DOHH2 (cell line): ENCODE measurements at regions not wholly inside any gene's neighbourhood (a gene's known extent, or its start where the extent isn't known, plus 50 kb on each side); places are given as distances from the start of the nearest gene placed in this dataset.

Experiments used
- EZH2phosphoT487 ChIP-seq: fragments of 200-600 bp; sonication (generic); IDR thresholded peaks from 2 replicates; pipeline ENCODE4 v1.6.1; 2017; ENCODE audit warnings: borderline replicate concordance, mild to moderate bottlenecking, antibody characterized with exemption, low read length, moderate library complexity, mixed read lengths
- TF ChIP-seq, protein P1 (sequence below): fragments of 200-600 bp; sonication (generic); IDR thresholded peaks from one replicate; pipeline ENCODE4 v1.5.1; 2014; ENCODE audit warnings: antibody characterized with exemption, mild to moderate bottlenecking, low read depth, low read length; ENCODE audit not compliant: poor library complexity, severe bottlenecking

DNA sequence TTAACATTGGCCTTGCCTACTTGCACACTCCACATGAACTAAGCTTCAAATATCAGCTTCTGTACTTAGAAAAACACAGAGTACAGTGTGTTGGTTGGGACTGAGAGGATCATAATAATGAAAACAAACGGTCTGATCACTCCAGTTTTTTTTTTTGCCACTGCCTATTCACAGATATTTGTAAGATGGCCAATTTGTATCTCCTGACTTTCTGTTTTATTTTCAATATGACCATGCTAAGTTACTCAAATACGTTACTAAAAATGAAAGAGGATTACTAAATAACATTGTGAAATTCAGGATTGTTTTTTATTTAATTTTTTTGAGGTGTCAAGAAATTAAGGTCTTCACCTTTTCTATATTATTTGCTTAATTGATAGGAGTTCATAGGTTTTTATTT lies 595.1 kb downstream of the TUSC7 start:
- TF ChIP-seq, protein P1, sequence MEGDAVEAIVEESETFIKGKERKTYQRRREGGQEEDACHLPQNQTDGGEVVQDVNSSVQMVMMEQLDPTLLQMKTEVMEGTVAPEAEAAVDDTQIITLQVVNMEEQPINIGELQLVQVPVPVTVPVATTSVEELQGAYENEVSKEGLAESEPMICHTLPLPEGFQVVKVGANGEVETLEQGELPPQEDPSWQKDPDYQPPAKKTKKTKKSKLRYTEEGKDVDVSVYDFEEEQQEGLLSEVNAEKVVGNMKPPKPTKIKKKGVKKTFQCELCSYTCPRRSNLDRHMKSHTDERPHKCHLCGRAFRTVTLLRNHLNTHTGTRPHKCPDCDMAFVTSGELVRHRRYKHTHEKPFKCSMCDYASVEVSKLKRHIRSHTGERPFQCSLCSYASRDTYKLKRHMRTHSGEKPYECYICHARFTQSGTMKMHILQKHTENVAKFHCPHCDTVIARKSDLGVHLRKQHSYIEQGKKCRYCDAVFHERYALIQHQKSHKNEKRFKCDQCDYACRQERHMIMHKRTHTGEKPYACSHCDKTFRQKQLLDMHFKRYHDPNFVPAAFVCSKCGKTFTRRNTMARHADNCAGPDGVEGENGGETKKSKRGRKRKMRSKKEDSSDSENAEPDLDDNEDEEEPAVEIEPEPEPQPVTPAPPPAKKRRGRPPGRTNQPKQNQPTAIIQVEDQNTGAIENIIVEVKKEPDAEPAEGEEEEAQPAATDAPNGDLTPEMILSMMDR: no peak
- no peak for TF ChIP-seq EZH2phosphoT487
